Ramos (cell line): ENCODE measurements at regions not wholly inside any gene's neighbourhood (a gene's known extent, or its start where the extent isn't known, plus 50 kb on each side); places are given as distances from the start of the nearest gene placed in this dataset.

Experiments used
- in situ Hi-C: fragments of 300-500 bp; cut with MboI; formaldehyde crosslinking; loops from one replicate; pipeline ENCODE4 v1.14.3; 2022; ENCODE audit warnings: low sequenced_read_pairs; ENCODE audit not compliant: unreplicated experiment

DNA sequence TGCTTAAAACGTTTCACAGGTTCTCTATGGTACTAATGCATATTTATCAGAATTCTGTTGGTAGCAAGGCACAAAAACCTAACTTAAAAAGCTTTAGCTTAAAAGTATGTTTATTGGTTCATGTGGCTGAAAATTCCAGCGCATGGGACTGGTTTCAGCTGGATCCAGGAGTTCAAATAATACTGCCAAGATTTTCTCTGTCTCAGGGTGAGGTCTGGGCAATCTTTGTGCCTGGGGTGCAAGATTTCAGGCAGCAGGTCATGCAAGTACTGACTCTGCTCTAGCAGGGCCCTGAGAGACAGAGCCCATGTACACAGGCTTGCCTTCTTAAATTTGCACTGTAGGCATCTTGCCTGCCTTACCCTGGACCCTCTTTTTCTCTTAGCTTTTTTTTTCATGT, 134.2 kb upstream of the GAS1 start:
- in situ Hi-C loops, result no loop called here

DNA sequence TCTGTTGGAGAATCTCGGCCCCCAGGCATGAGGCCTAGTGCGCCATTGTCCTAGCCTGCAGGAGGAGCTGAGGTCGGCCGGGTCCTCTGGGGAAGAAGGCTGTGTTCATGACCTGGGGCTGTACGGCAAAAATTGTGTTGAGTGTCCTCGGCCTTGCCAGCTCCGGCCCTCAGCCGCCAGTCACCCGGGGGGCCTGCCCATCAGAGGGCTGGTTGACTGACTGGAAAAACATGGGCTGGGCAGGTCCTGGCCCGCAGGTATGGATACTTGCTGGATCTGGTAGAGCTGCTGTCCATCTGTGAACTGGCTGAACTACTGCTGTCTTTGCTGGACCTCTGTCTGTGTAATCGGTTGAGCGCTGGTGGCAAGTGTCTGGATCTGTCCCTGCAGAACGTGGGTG, 136.7 kb upstream of the GAS1 start:
- in situ Hi-C loops, result no loop called here

DNA sequence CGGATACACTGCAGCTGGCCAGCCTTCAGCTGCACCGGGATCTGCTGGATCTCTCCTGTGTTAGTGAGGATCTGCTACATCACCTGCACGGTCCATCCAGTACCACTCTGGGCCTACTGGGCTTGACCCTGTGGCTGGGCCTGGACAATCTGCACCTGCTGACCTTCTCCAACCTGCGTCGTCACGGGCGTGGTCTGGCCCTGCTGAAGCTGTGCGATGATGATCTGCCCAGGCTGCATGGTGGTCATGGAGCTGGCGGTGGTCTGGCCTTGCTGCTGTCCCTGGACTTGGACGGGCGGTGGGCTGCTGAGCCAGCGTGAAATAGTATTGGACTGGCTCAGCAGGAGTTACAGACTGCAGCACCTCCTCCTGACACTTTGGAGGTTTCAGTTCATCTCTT, 137.1 kb upstream of the GAS1 start:
- in situ Hi-C loops, result no loop called here

DNA sequence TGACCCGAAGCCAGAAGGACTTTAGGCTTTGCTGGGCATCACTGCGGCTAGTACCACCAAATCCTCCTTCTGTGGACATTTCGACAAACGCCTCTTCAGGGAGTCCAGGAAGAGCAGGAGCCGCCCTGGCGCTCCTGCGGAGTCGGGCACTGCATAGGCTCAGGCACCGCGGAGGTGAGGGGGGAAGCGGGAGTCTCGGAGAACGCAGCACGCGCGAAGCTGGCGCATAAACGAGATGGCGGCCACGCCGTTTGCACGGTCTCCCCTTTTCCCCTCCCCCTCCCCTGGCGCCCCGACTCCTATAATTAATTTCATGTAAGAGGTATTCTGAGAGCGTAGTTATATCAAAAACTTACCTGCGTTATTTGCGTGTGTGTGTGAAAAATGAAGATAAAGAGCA, 137.8 kb upstream of the GAS1 start:
- in situ Hi-C loops, result no loop called here

DNA sequence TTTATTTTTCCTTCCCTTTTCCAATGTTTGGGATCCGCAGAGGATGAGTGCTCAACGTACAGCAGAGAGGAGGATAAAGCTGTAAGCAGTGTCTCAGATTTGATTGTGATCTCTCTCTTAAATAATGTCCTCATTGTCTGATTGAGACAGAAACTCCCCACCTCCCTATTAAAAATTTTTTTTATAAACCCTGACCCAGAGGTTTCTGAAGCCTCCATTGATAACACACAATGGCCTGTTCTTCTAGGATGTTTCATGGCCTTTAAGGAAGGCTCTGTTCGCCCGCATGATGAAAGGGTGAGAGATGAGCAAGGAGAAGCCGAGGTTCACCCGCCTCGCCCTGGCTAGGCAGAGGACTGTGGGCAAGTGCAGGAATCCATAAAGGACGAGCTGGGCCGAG, 138.2 kb upstream of the GAS1 start:
- in situ Hi-C loops, result no loop called here

DNA sequence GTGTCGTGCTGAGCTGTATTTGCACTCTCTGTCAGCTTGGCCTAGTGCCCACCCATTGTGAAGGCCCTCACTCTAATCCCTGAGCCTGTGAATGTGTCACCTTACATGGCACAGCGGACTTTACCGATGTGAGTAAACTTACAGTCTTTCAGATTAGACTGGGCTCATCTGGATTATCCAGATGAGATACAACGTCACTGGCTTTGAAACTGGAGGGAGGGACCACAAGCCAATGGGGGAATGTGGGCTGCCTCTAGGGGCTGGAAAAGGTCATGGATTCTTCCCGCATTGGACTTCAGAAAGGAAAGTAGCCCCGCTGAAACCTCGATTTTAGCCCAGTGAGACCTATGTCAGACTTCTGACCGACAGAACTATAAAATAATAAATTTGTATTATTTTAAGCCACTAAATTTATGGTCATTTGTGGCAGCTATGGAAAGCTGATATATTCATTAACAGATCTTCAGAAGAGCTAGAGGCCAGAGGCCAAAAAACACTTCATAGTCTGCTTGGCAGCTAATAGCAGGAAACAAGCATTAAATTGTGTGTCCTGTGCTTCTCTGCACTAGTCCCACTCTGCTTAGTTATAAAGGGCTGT, 139.0 kb upstream of the GAS1 start:
- in situ Hi-C loops, result no loop called here

DNA sequence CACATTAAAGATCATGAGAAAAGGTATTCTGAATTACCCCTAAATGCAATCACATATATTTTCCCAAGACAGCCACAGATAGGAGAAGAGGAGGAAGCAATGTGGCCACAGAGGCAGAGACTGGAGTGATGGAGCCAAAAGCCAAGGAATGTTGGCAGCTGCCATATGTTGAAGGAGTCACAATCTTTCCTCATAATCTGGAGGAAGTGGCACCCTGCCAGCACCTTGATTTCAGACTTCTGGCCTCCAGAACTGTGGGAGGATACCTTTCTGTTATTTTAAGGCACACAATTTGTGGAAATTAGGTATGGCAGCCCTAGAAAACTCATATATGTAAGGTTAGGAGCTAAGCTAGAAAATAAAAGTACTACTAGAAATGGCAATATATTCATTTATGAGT, 139.9 kb upstream of the GAS1 start:
- in situ Hi-C loops, result no loop called here

DNA sequence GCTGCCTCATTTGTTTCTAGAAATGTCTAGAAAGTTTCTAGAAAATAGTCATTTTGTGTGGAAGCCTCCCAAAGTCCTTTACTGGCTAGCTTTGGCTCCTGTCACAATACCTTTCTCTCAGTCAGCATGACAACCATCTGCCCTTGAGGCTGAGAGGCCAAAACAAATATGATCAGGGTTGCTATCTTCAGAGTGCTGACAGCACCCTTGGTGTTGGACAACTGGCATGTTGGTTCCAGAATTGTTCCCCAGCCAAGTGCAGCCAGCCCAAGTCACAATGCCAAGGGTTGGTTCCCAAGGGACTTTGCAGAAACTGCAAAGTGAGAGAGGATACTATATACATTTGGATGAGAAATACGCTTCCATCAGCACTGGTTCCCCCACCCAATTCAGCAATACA, 140.9 kb upstream of the GAS1 start:
- in situ Hi-C loops, result no loop called here

DNA sequence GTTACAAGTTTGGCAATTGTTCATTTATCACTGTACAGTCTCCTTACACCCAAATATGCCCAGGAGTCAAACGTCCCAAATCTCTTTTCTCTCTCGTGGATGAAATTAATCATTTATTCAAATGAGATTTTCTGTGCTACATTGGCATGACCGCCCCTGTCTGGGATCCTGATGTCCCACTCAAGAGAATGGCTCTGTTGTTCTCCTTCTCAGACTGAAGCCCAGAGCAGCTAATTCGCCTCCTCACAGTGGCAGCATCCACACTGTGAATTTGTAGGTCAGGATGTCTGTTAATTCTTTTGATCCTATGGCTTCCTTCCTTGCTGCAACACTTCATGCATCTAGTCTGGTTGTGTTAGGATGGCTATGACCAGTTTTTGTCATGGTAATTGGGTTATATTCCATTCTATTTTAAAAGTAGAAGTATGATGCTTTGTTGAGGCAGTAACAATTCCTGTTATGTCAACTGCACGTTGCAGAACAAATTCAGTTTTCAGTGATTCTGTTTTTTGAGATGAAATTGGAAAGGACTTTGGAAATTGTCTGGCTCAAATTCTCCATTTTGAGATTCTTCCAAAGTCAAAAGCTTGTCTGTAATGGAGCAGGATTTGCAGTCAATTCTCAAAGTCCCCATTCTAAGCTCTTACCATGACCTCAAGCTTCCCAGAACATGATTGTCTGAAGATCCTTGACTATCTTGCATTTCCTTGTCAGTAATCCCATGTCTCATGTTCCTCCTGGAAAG, 141.5 kb upstream of the GAS1 start:
- in situ Hi-C loops, result no loop called here

DNA sequence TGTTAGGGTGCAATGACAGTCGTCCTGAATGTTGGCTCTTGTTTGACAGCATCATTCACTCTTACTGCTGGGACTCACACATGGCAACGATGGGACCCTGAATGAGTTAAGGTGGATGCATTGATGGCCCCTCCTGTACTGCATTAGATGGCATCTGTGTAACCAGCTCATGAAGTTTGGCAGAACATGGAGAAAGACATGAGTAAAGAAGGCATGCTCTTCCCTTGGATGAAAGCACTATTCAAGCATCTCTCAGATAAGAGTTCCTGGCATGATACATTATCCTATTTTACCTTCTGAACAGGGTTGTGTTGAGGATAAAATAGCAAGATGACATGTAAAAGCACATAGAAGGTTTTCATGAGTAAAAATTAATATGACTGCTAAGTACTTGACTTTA, 142.2 kb upstream of the GAS1 start:
- in situ Hi-C loops, result no loop called here

DNA sequence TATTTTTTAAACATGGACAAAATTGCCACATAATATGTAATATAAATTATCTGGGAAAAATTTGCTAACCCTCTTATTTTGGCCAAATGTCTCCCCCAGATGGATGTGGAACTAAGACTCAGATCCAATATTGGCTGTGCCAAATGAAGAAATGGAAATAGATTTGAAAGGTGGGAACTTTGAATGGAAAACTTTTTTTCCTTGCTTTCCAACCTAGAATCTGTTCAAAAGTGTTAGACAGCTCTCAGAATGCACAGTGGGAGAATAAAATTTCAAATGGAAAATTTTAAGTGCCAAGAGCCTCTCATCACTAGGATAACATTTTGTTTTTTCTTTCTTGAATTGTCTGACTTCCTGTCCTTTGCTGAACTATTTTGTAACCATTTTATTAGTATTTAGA, 142.6 kb upstream of the GAS1 start:
- in situ Hi-C loops, result no loop called here

DNA sequence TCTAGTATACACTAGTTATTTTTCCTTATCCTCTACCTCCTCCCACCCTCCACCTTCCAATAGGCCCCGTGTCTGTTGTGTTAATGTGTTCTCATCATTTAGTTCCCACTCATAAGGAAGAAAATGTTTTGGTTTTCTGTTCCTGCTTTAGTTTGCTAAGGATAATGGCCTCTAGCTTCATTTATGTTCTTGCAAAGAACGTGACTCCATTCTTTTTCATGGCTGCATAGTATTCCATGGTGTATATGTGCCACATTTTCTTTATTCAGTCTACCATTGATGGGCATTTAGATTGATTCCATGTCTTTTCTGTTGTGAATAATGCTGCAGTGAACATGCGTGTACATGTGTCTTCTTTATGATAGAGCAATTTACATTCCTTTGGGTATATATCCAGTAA, 146.5 kb upstream of the GAS1 start:
- in situ Hi-C loops, result no loop called here

DNA sequence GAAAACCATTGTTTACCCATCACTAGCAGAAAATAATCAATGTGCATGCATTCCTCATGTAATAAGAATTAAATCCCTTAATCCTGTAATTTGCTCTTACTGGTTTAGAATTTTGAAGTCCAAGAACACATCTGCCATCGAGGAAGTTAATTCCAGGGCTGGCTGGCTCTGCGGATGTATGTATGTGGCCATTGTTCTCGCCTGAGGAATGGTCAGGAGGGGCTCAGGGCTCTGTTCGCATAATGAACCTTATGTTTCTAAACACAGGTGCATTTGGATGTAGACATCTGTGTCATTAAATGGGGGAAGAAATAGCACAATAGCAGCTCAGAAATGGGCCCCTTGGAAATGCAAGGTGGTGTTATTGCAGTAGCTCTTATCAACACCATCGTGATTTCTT, 148.6 kb upstream of the GAS1 start:
- in situ Hi-C loops, result no loop called here

DNA sequence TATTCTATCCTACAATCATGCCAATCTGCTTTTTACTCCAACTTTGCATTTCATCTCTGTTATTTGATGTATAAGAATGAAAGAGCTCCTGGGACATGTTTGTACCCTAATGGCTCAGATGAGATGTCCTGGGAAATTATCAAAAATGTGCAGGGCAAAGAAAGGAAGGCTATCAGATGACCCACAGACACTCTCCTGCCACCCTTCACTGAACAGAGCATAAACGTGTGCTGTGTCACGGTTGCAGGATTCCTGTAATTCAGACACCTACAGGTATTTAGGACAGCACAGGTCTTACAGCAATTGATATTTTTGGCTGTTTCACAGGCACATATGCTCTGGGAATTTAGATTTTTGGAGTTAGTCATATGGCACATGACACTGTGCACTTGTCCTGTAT, 149.2 kb upstream of the GAS1 start:
- in situ Hi-C loops, result no loop called here

DNA sequence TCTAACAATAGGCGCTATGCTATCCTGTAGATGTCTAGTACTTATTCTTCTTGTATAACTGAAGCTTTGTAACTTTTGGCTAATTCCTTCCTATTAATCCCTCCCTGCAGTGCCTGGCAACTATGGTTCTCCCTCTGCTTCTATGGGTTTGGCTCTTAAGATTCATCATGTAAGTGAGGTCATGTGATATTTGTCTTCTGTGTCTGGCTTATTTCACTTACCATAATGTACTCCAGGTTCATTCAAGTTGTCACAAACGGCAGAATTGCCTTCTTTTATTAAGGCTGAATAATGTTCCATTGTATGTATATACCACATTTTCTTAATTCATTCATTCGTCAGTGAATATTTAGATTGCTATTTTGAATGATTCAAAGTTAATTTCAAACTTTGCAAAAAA, 149.9 kb upstream of the GAS1 start:
- in situ Hi-C loops, result no loop called here

DNA sequence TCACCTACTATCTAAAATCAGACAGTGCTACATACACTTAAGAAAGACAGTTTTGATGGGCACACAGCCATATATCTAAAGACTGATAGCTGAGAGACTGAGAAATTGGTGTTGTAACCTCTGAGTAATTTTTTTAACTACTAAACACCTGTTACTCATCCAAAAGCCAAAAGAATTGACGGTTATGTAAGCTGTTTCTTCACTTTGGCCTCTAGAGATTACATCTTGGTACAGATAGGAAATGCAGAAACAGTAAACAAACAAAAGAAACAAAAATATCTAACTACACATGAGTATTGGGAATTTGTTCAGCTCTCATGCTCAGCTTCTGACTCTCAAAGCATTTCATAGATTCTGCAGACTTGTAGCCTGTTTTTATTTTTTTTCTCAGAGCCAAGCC, 152.1 kb upstream of the GAS1 start:
- in situ Hi-C loops, result no loop called here

DNA sequence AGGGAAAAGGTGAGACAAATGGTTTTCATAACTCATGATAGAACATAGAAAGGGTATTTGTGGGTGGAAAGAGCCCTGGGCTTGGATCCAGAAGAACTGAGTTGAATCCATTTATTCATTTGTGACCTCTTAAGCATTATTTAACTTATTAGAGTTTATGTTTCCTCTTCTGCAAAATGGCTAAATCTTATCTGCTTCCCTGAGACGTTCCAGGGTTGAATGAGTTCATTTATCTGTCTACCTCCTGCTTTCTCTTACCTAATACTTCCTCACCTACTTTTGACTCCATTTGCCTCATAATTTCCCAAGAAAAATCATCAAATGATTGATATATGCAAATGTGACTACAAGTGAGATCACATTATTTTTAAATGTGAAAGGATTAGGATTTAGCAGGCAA, 152.7 kb upstream of the GAS1 start:
- in situ Hi-C loops, result no loop called here

DNA sequence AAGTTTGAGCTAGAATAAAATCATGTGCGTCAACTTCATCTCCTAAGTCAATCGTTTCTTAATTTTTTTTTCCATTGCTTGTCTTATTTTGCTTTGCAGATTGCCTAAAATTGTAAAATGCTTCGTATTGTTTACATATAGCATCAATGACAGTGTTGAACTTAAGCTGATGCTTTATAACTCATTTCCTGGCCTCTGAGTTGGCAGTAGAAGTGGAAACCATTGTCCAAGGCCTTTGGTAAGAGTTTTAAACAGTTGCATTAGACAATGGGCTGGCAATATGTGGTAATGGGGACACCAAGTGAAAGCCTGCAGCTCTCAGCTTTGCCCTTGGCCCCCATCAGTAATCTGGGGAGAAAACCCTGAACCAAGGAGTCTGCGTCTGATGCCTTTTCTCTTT, 154.8 kb upstream of the GAS1 start:
- in situ Hi-C loops, result no loop called here

DNA sequence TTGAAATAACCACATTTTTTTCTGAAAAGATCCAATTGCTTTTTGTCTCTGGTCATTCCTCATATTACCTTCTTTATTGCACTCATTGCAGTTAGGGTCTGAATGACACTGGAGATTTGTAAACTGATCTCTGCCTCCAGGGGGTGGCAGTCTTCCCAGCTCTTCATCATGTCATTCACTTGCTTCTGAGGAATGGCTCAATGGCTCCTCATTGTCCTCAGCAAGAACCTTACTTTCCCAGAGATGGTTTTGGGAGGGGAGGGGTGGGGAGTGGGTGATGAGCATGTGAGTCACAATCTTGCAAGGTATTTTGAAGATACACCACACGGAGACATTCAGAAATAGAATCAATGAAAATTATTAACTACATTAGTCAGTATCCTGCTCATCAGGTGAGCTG, 159.8 kb upstream of the GAS1 start:
- in situ Hi-C loops, result no loop called here

DNA sequence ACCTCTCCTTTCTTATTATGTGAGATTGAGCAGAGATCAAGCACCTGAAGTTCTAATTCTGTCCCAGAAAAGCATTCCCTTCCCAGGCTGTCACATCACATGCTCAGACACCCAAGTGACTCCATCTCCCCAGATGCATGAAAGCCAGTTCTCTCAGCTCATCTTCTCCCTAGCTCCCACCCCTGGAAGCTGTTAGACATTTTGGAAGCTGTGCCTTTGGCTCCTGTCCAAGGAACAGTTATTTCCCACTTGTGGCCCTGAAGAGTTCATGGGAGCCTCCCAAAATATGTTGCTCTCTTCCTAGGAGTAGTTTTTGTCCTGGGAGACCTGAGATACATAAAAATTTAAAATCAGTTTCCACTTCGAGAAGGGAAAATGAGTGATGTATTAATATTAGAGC, 161.4 kb upstream of the GAS1 start:
- in situ Hi-C loops, result no loop called here

DNA sequence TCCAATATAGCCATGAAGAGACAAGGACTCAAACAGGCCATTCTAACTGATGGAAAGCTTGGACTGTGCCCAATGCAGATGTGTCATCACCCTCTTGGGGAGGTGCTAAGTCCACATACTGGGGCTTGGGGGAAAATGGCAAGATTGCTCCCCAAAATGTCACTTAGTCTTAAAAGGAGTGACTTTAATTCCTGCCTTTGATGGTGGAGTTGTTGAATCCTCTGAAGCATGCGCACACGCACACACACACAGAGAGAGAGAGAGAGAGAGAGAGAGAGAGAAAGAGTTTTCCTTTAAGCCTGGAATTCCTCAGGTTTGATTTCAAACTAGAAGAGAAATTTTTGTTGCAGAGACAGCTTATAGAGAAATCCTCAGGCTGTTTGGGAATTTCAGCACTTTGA, 161.9 kb upstream of the GAS1 start:
- in situ Hi-C loops, result no loop called here

DNA sequence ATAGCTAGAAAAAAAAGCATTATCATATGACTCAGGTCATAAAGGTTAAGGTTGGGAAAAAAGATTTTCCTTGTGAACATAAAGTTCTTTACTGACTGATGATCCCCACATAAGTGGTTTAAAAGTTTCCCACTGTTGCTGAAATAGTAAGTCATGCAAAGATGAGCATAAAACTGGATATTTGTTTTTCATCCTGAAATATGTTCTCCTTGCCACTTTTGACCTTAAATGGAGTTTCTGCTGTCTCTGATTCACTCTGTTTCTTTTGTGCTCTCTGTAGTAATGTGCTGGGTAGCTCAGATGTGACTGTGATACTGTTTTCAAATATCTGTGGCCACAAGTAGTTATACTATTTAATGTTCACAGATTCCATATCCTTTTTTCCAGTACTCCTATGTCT, 162.5 kb upstream of the GAS1 start:
- in situ Hi-C loops, result no loop called here
